T-helper 17 cell (primary cell): ENCODE measurements at regions not wholly inside any gene's neighbourhood (a gene's known extent, or its start where the extent isn't known, plus 50 kb on each side); places are given as distances from the start of the nearest gene placed in this dataset.
"Not testable (repeated sequence)": the region's sequence is repeated elsewhere in the genome, so short reads cannot be mapped to it uniquely, and the experiment has no call there.

Experiments used
- ATAC-seq: fragments of 150-1000 bp; cut with Tn5 transposase; 2 replicates; pipeline ENCODE4 v1.10.0; 2021; ENCODE audit warnings: mild to moderate bottlenecking, moderate library complexity
- DNase-seq, 3 donors: peaks; one replicate each; pipeline versions ENCODE4 v3.0.0 to v3.0.0-alpha.2; 2020 to 2021
- H3K9me3 ChIP-seq: one replicate; pipeline ENCODE4 v1.7.0; 2013; ENCODE audit warnings: low read length, mild to moderate bottlenecking; ENCODE audit not compliant: control insufficient read depth, poor library complexity, severe bottlenecking
- H3K27ac Mint-ChIP-seq: one replicate; pipeline ENCODE4 v1.8.0; 2022; ENCODE audit warnings: mild to moderate bottlenecking, moderate library complexity, mixed read lengths
- H3K27me3 Mint-ChIP-seq: one replicate; pipeline ENCODE4 v1.8.0; 2022; ENCODE audit warnings: mixed read lengths
- H3K36me3 Mint-ChIP-seq: one replicate; pipeline ENCODE4 v1.8.0; 2022; ENCODE audit warnings: low read depth, mixed read lengths
- H3K4me1 Mint-ChIP-seq: one replicate; pipeline ENCODE4 v1.8.0; 2022; ENCODE audit warnings: mild to moderate bottlenecking, mixed read lengths
- H3K4me3 Mint-ChIP-seq: one replicate; pipeline ENCODE4 v1.8.0; 2022; ENCODE audit warnings: mild to moderate bottlenecking, moderate library complexity, mixed read lengths

GRCh38 chr16:16722666-16723065 lies 343.7 kb downstream of the NPIPA7 start:
- not testable (repeated sequence) for H3K27ac Mint-ChIP-seq, ATAC-seq, DNase-seq, H3K36me3 Mint-ChIP-seq, H3K27me3 Mint-ChIP-seq, H3K4me3 Mint-ChIP-seq, H3K4me1 Mint-ChIP-seq, H3K9me3 ChIP-seq

- DNase-seq, H3K27ac Mint-ChIP-seq, H3K9me3 ChIP-seq, ATAC-seq, H3K36me3 Mint-ChIP-seq, H3K4me3 Mint-ChIP-seq, H3K4me1 Mint-ChIP-seq, H3K27me3 Mint-ChIP-seq: not testable (repeated sequence)
These were observed 345.0 kb downstream of the NPIPA7 start for GRCh38 chr16:16723819-16724519.

DNA sequence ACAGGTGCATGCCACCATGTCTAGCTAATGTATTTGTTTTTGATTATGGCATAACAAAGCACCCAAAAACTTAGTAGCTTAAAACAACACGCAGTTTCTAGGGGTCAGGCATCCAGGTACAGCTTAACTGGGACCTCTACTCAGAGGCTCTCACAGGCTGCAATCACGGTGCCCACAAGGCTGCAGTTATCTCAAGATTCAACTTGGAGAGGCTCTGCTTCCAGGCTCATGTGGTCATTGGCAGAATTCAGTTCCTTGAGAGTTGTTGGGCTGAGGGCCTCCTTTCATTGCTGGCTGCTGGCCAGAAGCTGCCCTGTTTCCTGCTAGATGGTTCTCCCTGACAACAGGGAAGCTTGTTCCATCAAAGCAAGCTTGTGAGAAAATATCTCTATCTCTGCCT lies 348.1 kb downstream of the NPIPA7 start:
- not testable (repeated sequence) for H3K36me3 Mint-ChIP-seq, H3K27me3 Mint-ChIP-seq, H3K9me3 ChIP-seq, DNase-seq, H3K27ac Mint-ChIP-seq, ATAC-seq, H3K4me1 Mint-ChIP-seq, H3K4me3 Mint-ChIP-seq

GRCh38 chr16:16742573-16742972 lies 363.6 kb downstream of the NPIPA7 start:
- DNase-seq, H3K4me1 Mint-ChIP-seq, H3K9me3 ChIP-seq, H3K4me3 Mint-ChIP-seq, H3K27me3 Mint-ChIP-seq, H3K36me3 Mint-ChIP-seq, H3K27ac Mint-ChIP-seq, ATAC-seq: not testable (repeated sequence)

- H3K36me3 Mint-ChIP-seq, H3K4me1 Mint-ChIP-seq, ATAC-seq, H3K27me3 Mint-ChIP-seq, H3K9me3 ChIP-seq, DNase-seq, H3K27ac Mint-ChIP-seq, H3K4me3 Mint-ChIP-seq: not testable (repeated sequence)
These were observed 376.2 kb downstream of the NPIPA7 start for GRCh38 chr16:16754992-16755667.

GRCh38 chr16:16763449-16763848 lies 384.5 kb downstream of the NPIPA7 start:
- Mint-ChIP-seq H3K27ac (no peak overlapping the region), H3K27me3 (no peaks in the 10 kb centered on the region), H3K4me1 (no peaks in the 10 kb centered on the region), H3K4me3 (no peak overlapping the region), H3K36me3 (no peaks in the 10 kb centered on the region)
- DNase-seq (no peak), ATAC-seq (no peak)
- no peaks in the 10 kb centered on the region for H3K9me3 ChIP-seq

DNA sequence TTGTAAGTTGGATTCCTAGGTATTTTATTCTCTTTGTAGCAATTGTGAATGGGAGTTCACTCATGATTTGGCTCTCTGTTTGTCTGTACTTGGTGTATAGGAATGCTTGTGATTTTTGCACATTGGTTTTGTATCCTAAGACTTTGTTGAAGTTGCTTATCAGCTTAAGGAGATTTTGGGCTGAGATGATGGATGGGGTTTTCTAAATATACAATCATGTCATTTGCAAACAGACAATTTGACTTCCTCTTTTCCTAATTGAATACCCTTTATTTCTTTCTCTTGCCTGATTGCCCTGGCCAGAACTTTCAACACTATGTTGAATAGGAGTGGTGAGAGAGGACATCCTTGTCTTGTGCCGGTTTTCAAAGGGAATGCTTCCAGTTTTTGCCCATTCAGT lies 391.8 kb downstream of the NPIPA7 start:
- H3K9me3 ChIP-seq, H3K4me1 Mint-ChIP-seq, H3K27me3 Mint-ChIP-seq, H3K36me3 Mint-ChIP-seq, ATAC-seq, DNase-seq, H3K4me3 Mint-ChIP-seq, H3K27ac Mint-ChIP-seq: not testable (repeated sequence)

- no peaks in the 10 kb centered on the region for H3K9me3 ChIP-seq
- Mint-ChIP-seq H3K4me1 (no peaks in the 10 kb centered on the region), H3K27ac (no peak overlapping the region), H3K4me3 (no peak overlapping the region), H3K27me3 (peaks cover 28% of the 10 kb centered on the region), H3K36me3 (no peaks in the 10 kb centered on the region)
- no peak for DNase-seq
- no peak for ATAC-seq
These were observed 395.4 kb downstream of the NPIPA7 start for GRCh38 chr16:16774389-16774788.

GRCh38 chr16:16778332-16778731 lies 399.4 kb downstream of the NPIPA7 start:
- ATAC-seq (no peak), DNase-seq (no peak)
- H3K36me3 Mint-ChIP-seq: no peaks in the 10 kb centered on the region
- H3K27me3 Mint-ChIP-seq: peaks cover 42% of the 10 kb centered on the region
- no peak overlapping the region for H3K4me3 Mint-ChIP-seq
- H3K27ac Mint-ChIP-seq: no peak overlapping the region
- H3K4me1 Mint-ChIP-seq: no peaks in the 10 kb centered on the region
- H3K9me3 ChIP-seq: no peaks in the 10 kb centered on the region

- no peaks in the 10 kb centered on the region for H3K4me1 Mint-ChIP-seq
- DNase-seq (no peak), ATAC-seq (no peak)
- peaks cover 49% of the 10 kb centered on the region for H3K27me3 Mint-ChIP-seq
- no peaks in the 10 kb centered on the region for H3K36me3 Mint-ChIP-seq
- H3K4me3 Mint-ChIP-seq: no peak overlapping the region
- no peak overlapping the region for H3K27ac Mint-ChIP-seq
- H3K9me3 ChIP-seq: no peaks in the 10 kb centered on the region
These were observed 401.6 kb downstream of the NPIPA7 start for GRCh38 chr16:16780588-16780987.

DNA sequence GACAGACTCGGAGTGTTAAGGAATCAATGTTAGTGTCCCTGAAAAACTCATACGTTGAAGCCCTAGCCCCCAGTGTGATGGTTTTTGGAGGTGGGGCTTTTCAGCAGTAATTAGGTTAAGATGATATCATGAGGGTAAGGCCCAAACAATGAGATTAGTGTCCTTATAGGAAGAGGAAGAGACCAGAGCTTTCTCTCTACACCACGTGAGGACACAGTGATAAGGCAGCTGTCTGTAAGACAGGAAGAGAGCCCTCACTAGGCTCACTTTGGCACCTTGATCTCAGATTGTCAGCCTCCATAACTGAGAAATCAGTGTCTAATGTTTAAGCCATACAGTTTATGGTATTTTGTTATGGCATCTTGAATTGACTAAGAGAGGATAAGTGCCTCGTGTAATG lies 403.2 kb downstream of the NPIPA7 start:
- no peak for DNase-seq
- no peaks in the 10 kb centered on the region for H3K4me1 Mint-ChIP-seq
- H3K27ac Mint-ChIP-seq: no peak overlapping the region
- ATAC-seq: no peak
- H3K27me3 Mint-ChIP-seq: peaks cover 49% of the 10 kb centered on the region
- H3K9me3 ChIP-seq: no peaks in the 10 kb centered on the region
- no peak overlapping the region for H3K4me3 Mint-ChIP-seq
- no peaks in the 10 kb centered on the region for H3K36me3 Mint-ChIP-seq

GRCh38 chr16:16788004-16788403 lies 409.1 kb downstream of the NPIPA7 start:
- H3K9me3 ChIP-seq: no peaks in the 10 kb centered on the region
- H3K27ac Mint-ChIP-seq: no peak overlapping the region
- H3K4me1 Mint-ChIP-seq: no peaks in the 10 kb centered on the region
- H3K27me3 Mint-ChIP-seq: peaks cover 22% of the 10 kb centered on the region
- H3K4me3 Mint-ChIP-seq: no peak overlapping the region
- no peak for ATAC-seq
- no peaks in the 10 kb centered on the region for H3K36me3 Mint-ChIP-seq
- DNase-seq: no peak

GRCh38 chr16:16790597-16790996 lies 411.7 kb downstream of the NPIPA7 start:
- no peak for ATAC-seq
- no peaks in the 10 kb centered on the region for H3K36me3 Mint-ChIP-seq
- DNase-seq: no peak
- H3K9me3 ChIP-seq: no peaks in the 10 kb centered on the region
- no peak overlapping the region for H3K4me3 Mint-ChIP-seq
- no peak overlapping the region for H3K27ac Mint-ChIP-seq
- no peaks in the 10 kb centered on the region for H3K4me1 Mint-ChIP-seq
- peaks cover 14% of the 10 kb centered on the region for H3K27me3 Mint-ChIP-seq

GRCh38 chr16:16791051-16791450 lies 412.1 kb downstream of the NPIPA7 start:
- Mint-ChIP-seq H3K27me3 (peaks cover 10% of the 10 kb centered on the region), H3K27ac (no peak overlapping the region), H3K36me3 (no peaks in the 10 kb centered on the region), H3K4me3 (no peak overlapping the region), H3K4me1 (no peaks in the 10 kb centered on the region)
- no peaks in the 10 kb centered on the region for H3K9me3 ChIP-seq
- no peak for DNase-seq
- no peak for ATAC-seq
